Caco-2 (cell line): ENCODE measurements at regions not wholly inside any gene's neighbourhood (a gene's known extent, or its start where the extent isn't known, plus 50 kb on each side); places are given as distances from the start of the nearest gene placed in this dataset.
A peak's percentile ranks its signal among the peaks of the same experiment; 100 is the strongest.

Source experiments
- BruUV-seq: library from RNA; stranded (reverse); fragments of 400-500 nt; replicated peaks from 2 replicates; lab custom pipeline; 2021; lab: Mats Ljungman, UMichigan
- CTCF ChIA-PET: fragments of 300-600 bp; sonication (Branson Sonifier 250); formaldehyde crosslinking; loops from one replicate; lab custom pipeline; 2022; ENCODE audit warnings: antibody characterized with exemption; lab: Charles Lee
- POLR2A ChIA-PET: fragments of 300-600 bp; sonication (Branson Sonifier 250); formaldehyde crosslinking; loops from one replicate; lab custom pipeline; 2022; ENCODE audit warnings: antibody characterized with exemption; lab: Charles Lee
- DNase-seq, 2 experiments: peaks; one replicate each; pipeline versions ENCODE4 v3.0.0 to v3.0.0-alpha.2; 2020 to 2022
- H3K27me3 ChIP-seq: replicated peaks from 2 replicates; pipeline ENCODE4 v1.6.0; 2011; ENCODE audit warnings: low read length; ENCODE audit not compliant: control insufficient read depth, insufficient read depth
- H3K36me3 ChIP-seq: 2 replicates; pipeline ENCODE4 v1.5.1; 2011; ENCODE audit warnings: low read length; ENCODE audit not compliant: control insufficient read depth, insufficient read depth
- H3K4me1 ChIP-seq: fragments of 250-450 bp; sonication (Bioruptor Pico); 2 replicates; pipeline ENCODE4 v1.5.1; 2020; ENCODE audit warnings: mild to moderate bottlenecking
- H3K4me3 ChIP-seq: 2 replicates; pipeline ENCODE4 v1.5.1; 2011; ENCODE audit warnings: low read depth, mild to moderate bottlenecking, control low read depth, low read length
- H3K9me3 ChIP-seq: fragments of 250-450 bp; sonication (Bioruptor Pico); 2 replicates; pipeline ENCODE4 v1.5.1; 2020; ENCODE audit warnings: mild to moderate bottlenecking, moderate library complexity
- H3K27ac Mint-ChIP-seq: one replicate; pipeline ENCODE4 v1.8.0; 2022; ENCODE audit warnings: mixed read lengths; ENCODE audit not compliant: unreplicated experiment
- H3K27me3 Mint-ChIP-seq: one replicate; pipeline ENCODE4 v1.8.0; 2022; ENCODE audit warnings: mixed read lengths; ENCODE audit not compliant: insufficient read depth, unreplicated experiment
- H3K36me3 Mint-ChIP-seq: one replicate; pipeline ENCODE4 v1.8.0; 2022; ENCODE audit warnings: mild to moderate bottlenecking, mixed read lengths; ENCODE audit not compliant: insufficient read depth, unreplicated experiment
- H3K4me1 Mint-ChIP-seq: one replicate; pipeline ENCODE4 v1.8.0; 2022; ENCODE audit warnings: low read depth, mixed read lengths; ENCODE audit not compliant: unreplicated experiment
- H3K4me3 Mint-ChIP-seq: one replicate; pipeline ENCODE4 v1.8.0; 2022; ENCODE audit warnings: mild to moderate bottlenecking, moderate library complexity, mixed read lengths; ENCODE audit not compliant: unreplicated experiment
- H3K9me3 Mint-ChIP-seq: one replicate; pipeline ENCODE4 v1.8.0; 2022; ENCODE audit warnings: mixed read lengths; ENCODE audit not compliant: unreplicated experiment
- CTCF ChIP-seq, 2 experiments: fragments of 200-600 bp in 1 of 2; IDR thresholded peaks; 1 replicate in 1 of 2; 2 replicates in 1 of 2; pipeline versions ENCODE4 v1.5.1 to v1.8.0; 2011 to 2022; ENCODE audit warnings: antibody characterized with exemption in 1 of 2, control low read depth in 1 of 2, inconsistent platforms in 1 of 2, low read depth in 1 of 2, low read length in 1 of 2, mild to moderate bottlenecking in 1 of 2, moderate library complexity in 1 of 2; ENCODE audit not compliant: insufficient read depth in 1 of 2, severe bottlenecking in 1 of 2, unreplicated experiment in 1 of 2
- intact Hi-C: fragments of 100-400 bp; cut with micrococcal nuclease; formaldehyde crosslinking; loops from one replicate; pipeline ENCODE4 v1.10.0; 2022; ENCODE audit not compliant: unreplicated experiment

- Mint-ChIP-seq H3K9me3 (peaks cover 1% of the 10 kb centered on the region), H3K27ac (no peak overlapping the region), H3K36me3 (no peaks in the 10 kb centered on the region), H3K4me3 (no peak overlapping the region), H3K27me3 (peaks cover 3% of the 10 kb centered on the region), H3K4me1 (no peaks in the 10 kb centered on the region)
- Histone ChIP-seq H3K27me3 (no peaks in the 10 kb centered on the region), H3K4me3 (no peak overlapping the region), H3K36me3 (no peaks in the 10 kb centered on the region), H3K4me1 (no peaks in the 10 kb centered on the region), H3K9me3 (no peaks in the 10 kb centered on the region)
- DNase-seq, result no peak
- TF ChIP-seq CTCF (IDR thresholded peaks at IDR 0.05; ENCODE audit: insufficient read depth in 1 of 2, low read depth in 1 of 2, low read length in 1 of 2, severe bottlenecking in 1 of 2, unreplicated experiment in 1 of 2), result no peak
- CTCF ChIA-PET, result no interaction called here
- intact Hi-C loops, result no loop called here
- POLR2A ChIA-PET, result no interaction called here
- no TSS peak for BruUV-seq
Observed at GRCh38 chr1:83694449-83694848, 304.5 kb downstream of the TTLL7 start.

GRCh38 chr1:83693427-83694126 is 305.4 kb downstream of the TTLL7 start:
- Mint-ChIP-seq H3K4me3 (no peak overlapping the region), H3K27ac (no peak overlapping the region), H3K9me3 (peaks cover 8% of the 10 kb centered on the region), H3K27me3 (peaks cover 3% of the 10 kb centered on the region), H3K4me1 (no peaks in the 10 kb centered on the region), H3K36me3 (no peaks in the 10 kb centered on the region)
- BruUV-seq, result no TSS peak
- DNase-seq, result no peak
- Histone ChIP-seq H3K36me3 (no peaks in the 10 kb centered on the region), H3K4me3 (no peak overlapping the region), H3K9me3 (no peaks in the 10 kb centered on the region), H3K4me1 (no peaks in the 10 kb centered on the region), H3K27me3 (no peaks in the 10 kb centered on the region)
- ChIA-PET POLR2A (no interaction called here), CTCF (interaction anchor here (0.6 kb wide), 1 partner anchor 64 kb away, joined by 10 read pairs; no protein-coding TSS in a partner anchor)
- TF ChIP-seq CTCF (IDR thresholded peaks at IDR 0.05; ENCODE audit: insufficient read depth in 1 of 2, low read depth in 1 of 2, low read length in 1 of 2, severe bottlenecking in 1 of 2, unreplicated experiment in 1 of 2), result no peak
- intact Hi-C loops, result no loop called here

- Histone ChIP-seq H3K9me3 (no peaks in the 10 kb centered on the region), H3K27me3 (no peaks in the 10 kb centered on the region), H3K36me3 (no peaks in the 10 kb centered on the region), H3K4me3 (no peak overlapping the region), H3K4me1 (no peaks in the 10 kb centered on the region)
- no peaks in the 10 kb centered on the region for H3K4me1 Mint-ChIP-seq
- ChIA-PET POLR2A (no interaction called here), CTCF (interaction anchor here (0.6 kb wide), 1 partner anchor 65 kb away, joined by 10 read pairs; no protein-coding TSS in a partner anchor)
- H3K9me3 Mint-ChIP-seq, result peaks cover 8% of the 10 kb centered on the region
- no TSS peak for BruUV-seq
- no peak for TF ChIP-seq CTCF (IDR thresholded peaks at IDR 0.05; ENCODE audit: insufficient read depth in 1 of 2, low read depth in 1 of 2, low read length in 1 of 2, severe bottlenecking in 1 of 2, unreplicated experiment in 1 of 2)
- intact Hi-C loops, result no loop called here
- peak overlapping the region; percentile 13 for H3K4me3 Mint-ChIP-seq
- no peak overlapping the region for H3K27ac Mint-ChIP-seq
- DNase-seq, result no peak
- H3K36me3 Mint-ChIP-seq, result no peaks in the 10 kb centered on the region
- H3K27me3 Mint-ChIP-seq, result peaks cover 3% of the 10 kb centered on the region
Observed at GRCh38 chr1:83692524-83693381, 306.2 kb downstream of the TTLL7 start.
